Stimulated activated CD4-positive, alpha-beta T cell treated with anti-CD3 and anti-CD28 coated beads, Interleukin-15, amount 100 ng/mL, for 1 hour (primary cell): ENCODE measurements at regions not wholly inside any gene's neighbourhood (a gene's known extent, or its start where the extent isn't known, plus 50 kb on each side); places are given as distances from the start of the nearest gene placed in this dataset.

Experiments used
- DNase-seq, 2 donors: peaks; one replicate each; pipeline ENCODE4 v3.0.0-alpha.2; 2020; ENCODE audit warnings: low read depth in 1 of 2, low spot score in 1 of 2

GRCh38 chr6:104325341-104326172 is 534.2 kb downstream of the HACE1 start:
- no peak for DNase-seq

DNA sequence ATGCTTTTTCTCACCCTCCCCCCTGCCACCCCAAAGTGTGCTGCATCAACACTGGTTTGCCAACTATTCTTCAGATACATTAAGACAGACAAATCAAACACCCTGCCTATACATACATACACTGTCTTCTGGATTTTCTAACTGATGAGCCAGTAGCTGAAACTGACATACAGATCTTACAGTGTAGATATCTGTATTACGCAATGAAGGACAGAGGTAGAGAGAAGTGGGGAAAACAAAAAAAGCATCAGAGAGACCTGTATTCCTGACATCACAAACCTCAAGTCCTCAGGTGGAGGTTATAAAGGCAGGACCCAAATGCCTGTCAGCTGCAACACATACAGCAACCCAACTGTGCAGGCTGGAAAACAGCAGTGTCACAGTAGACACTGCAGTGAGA is 535.4 kb downstream of the HACE1 start:
- DNase-seq: no peak

DNA sequence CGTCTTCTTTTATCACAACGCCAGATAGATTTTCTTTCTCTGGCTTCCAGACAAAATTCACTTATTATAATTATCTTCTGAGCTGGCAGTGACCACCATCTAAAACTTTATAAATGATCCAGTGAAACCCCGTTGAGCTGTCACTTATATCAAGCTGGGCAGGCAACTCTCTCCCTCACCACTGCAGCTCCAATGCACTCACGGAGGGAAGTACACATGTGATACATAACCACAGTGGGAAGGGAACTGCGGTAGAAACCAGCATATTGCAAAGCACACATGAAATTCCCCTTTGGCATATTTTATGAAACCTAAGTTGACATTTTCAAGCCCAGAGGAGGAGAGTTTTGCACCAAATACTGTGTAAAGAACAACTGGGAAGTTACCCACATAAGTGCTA is 536.9 kb downstream of the HACE1 start:
- no peak for DNase-seq

DNA sequence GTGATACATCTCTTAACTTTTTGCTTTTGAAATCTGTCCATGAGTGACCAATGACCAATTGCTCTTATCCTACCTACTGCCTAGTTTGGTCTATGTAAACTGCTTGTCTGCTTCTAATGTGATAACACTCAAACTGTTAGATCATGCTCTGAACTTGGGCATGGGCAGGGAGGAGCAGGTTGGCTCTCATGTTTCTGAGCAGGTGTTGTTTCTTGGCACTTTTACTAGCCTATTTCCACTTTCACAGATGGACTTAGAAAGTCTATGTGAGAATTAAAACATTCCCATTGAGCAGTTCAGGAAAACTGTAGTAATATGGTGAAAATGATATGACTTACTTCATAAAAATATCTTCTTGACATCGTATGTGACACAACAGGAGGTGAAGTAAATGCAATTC is 538.4 kb downstream of the HACE1 start:
- no peak for DNase-seq

DNA sequence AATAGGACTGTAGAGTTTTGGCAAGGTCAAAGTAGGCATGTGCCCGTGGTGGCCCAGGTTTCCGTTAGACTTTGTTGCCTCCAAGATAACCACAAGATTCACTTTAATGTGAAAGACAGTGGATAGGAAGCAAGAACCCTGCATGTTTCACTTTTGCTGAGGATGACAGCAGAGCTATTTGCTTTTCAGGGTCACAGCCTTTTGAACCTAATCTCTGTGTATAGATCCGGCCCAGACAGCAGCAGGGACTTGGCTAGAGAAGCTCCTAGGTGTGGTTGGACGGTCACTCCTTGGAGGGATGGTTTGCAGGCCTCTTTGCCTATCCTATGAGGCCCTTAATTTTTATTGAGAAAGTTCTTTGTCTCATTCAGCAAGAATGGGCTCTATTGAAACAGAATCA is 538.8 kb downstream of the HACE1 start:
- DNase-seq: no peak

- DNase-seq: no peak
Observed at GRCh38 chr6:104312851-104313250, 546.9 kb downstream of the HACE1 start.

- no peak for DNase-seq
Observed at GRCh38 chr6:104306211-104306610, 553.5 kb downstream of the HACE1 start.

DNA sequence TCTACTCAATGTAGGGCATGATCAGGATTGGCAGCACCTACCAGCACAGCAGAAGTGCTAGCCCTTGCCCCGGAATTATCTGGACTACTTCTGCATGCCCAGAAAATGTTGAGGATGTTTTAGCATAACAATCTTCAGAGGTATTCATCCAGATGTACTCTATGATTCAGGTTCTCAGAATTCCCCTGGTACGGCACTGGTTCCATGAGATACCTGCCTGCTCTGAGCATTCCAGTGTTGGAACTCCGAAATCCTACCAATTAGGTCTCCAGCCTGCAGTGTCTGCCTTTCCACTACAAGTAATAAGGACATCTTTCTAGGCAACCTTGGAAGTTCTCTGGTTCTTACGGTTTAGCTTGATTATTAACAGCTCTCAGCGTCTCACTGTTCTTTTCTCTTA is 554.5 kb downstream of the HACE1 start:
- DNase-seq: no peak

DNA sequence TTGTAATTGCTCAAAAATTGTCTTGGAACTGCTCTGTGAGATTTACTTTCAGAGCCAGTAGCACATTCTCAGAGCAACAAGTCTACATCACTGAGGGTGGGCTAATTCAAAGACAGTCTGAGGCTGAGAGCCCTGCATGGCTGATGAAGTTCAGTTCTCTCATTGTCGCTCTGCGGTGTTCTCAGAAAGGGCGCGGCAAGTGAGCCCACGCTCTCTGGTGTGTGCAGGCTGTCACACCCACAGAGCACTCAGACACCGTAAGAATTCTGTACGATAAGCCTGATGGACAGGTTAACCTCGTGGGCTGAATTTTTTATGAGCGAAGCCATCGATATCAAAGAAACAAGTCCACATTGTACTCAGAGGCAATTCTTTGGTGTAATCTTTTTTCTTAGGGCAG is 557.8 kb downstream of the HACE1 start:
- no peak for DNase-seq

DNA sequence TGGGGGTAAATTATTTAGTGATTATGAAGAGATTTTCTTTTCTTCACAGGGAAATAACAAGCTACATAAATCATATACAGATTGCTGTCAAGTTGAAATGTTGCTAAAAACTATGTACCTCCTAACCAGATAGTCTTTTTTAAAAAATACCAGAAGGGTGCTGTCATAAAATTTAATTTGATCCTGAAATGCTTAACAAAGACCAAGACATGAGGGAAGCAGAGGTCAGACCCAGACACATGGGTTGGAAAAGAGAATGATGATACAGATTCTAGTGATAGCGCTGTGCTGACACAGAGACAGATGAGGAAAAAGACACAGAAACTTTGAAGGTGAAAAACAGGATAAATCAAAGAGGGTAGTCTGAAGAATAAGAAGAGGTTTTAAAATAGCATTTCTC is 573.1 kb downstream of the HACE1 start:
- no peak for DNase-seq

- DNase-seq: no peak
Observed at GRCh38 chr6:104284872-104285271, 574.8 kb downstream of the HACE1 start.

DNA sequence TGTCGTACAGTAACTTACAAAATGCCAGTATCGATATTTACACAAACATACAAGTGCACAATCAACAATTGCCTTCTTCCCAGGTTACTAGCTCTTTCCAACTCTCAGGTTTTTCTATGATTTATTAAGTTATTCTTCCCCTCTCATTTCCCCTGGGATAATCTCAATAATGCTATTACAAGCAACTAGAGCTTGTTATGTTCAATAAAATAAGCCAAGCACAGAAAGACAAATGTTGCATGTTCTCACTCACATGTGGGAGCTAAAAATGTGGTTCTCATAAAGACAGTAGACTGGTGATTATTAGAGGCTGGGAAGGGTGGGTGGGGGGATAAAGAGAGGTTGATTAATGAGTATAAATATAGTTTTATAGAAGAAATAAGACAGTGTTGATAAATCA is 577.1 kb downstream of the HACE1 start:
- no peak for DNase-seq

DNA sequence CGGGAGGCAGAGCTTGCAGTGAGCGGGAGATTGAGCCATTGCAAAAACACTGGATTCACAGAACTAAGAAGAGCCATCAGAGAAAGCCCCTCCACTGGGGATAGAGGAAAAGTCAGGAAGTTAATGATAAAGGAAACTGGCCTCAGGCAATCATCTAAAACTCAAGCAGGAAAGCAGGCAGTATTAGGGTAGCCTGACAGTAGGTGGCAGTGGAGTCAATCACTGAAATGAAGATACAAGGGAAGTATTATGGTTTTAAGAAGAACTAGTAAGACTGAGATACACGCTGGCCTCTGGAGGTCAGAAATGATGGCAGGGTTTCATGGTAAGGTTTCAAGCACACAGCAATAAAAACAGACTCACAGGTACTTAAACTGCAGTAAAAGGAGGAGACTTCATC is 578.3 kb downstream of the HACE1 start:
- DNase-seq: no peak

DNA sequence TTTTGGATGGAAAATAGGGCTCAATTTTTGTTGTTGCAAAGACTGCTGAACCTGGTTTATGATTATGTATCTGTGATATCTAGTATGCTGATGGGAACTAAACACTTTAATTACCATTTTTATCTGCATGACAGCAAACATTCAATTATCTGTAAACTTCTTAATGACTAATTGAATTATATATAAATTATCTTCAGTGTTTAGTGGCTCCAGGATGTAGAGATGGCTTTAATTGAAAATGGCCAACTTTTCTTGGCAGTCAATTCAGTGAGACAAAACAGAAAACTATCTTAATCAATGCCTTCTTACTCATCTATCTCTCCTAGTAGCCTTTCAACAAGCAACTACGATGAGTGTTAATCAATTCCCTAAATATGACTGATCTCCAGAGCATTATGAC is 591.3 kb downstream of the HACE1 start:
- DNase-seq: no peak

DNA sequence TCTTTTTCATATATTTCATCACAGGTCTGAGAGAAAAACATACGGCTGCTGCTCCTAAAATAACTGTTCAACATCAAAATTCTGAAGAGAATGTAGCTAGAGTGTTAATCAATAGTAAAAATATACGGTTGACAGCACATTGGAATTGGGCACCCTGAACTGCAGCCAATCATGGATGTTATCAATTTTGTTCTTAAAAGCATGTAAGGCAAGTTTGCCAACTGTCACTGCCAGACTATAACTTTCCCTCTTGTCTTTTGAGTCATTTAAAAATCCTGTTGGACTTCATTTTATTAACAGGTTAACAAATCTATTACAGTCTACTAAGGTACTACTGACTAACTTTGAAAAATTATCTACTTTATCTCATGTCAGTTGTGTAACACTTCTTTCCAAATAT is 592.8 kb downstream of the HACE1 start:
- DNase-seq: no peak

DNA sequence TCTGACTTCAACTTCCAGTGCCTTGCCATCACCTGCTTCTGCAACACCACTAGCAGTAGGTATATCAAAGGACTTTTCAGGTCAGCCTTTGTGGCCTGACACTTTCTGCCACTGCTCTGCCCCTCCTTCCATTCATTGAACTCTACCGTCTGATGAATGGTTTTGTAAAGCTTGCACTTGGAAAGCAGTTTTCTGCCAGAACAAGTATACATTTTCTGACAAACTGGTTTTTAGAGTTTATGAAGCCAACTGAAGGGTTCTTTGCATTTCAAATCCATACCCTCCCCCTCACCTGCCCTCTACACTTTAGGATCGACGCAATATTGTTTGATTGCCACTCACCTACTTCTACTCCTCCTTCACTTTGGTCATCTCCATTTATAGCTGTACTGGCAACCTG is 603.1 kb downstream of the HACE1 start:
- no peak for DNase-seq

DNA sequence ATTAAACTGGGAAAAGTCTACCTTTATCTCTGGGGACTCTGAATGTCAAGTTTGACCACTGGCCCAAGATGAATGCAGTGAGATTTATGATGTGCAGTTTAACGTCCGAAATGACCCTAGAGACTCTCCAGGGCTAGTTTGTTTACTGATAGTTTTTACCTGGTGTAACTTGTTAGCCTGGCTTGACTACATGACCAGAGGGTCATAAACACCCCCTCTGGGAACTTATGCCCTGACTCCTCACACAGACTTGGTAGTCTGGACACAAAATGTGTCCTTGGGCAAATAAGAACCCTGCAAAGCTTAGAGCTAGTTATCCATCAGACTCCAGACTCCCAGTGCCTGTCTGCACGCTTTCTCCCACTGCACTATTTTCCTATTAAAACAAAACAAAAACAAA is 606.5 kb downstream of the HACE1 start:
- no peak for DNase-seq

DNA sequence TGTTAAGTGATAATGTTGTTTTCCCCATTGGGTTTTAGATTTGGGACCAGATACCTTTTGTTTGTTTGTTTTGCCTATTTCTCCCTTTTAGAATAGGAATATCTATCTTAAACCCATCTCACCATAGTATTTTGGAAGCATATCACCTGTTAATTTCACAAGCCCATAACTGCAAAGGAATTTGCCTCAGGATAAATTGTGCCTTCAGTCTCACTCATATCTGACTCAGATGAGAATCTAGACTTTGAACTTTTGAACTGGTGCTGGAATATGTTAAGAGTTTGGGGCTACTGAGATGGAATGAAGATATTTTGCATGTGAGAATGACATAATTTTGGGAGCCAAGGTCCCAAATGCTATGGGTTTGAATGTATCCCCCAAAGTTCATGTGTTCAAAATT is 607.4 kb downstream of the HACE1 start:
- no peak for DNase-seq

- DNase-seq: no peak
Observed at GRCh38 chr6:104251651-104252050, 608.1 kb downstream of the HACE1 start.

- DNase-seq: no peak
Observed at GRCh38 chr6:104240865-104241264, 618.9 kb downstream of the HACE1 start.

- no peak for DNase-seq
Observed at GRCh38 chr6:104239971-104240370, 619.7 kb downstream of the HACE1 start.

DNA sequence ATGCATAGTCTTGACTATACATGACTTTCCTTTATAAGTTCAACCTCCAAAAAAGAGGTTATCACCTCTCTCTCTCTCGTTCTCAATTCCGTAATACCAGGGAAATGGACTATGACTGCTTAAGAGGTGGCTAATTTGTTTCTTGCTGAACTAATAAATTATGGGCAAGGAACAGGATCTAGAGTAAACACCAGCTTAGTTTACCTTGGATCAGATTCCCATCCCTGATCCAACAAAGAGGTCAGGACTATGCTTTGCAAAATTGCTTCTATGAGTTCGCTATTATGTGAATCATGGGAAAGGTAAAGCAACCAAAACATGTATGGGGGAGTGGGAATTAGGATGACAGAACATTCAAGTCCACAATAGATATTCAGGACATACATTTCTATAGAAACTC is 630.7 kb downstream of the HACE1 start:
- DNase-seq: no peak

DNA sequence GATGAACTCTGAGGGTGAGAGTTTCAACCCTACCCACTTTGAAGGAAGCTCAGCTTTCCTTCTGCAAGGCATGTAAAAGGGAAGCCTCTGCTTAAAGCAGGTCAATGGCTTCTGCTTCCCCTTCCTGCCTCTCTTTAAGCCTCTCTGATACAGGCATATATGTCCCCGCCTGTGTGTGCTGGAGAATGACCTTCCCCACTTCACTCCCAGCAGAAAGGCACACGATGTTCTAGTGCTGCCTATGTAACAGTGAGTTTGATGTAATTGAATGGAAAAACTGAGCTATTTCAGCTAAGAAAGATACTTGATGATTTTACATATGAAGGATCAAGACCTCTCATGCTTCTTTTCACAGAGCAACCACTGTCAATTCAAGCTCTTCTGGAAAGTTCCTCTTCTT is 632.2 kb downstream of the HACE1 start:
- no peak for DNase-seq
